D341Med (cell line): ENCODE measurements at regions not wholly inside any gene's neighbourhood (a gene's known extent, or its start where the extent isn't known, plus 50 kb on each side); places are given as distances from the start of the nearest gene placed in this dataset.

Experiments used
- DNase-seq: peaks from one replicate; pipeline ENCODE4 v3.0.0; 2012; ENCODE audit warnings: low spot score

- no peak for DNase-seq
These were observed 397.3 kb upstream of the MIR17HG start for GRCh38 chr13:90950160-90950559.

- no peak for DNase-seq
These were observed 395.8 kb upstream of the MIR17HG start for GRCh38 chr13:90951663-90952062.

- no peak for DNase-seq
These were observed 395.2 kb upstream of the MIR17HG start for GRCh38 chr13:90952326-90952725.

- no peak for DNase-seq
These were observed 392.8 kb upstream of the MIR17HG start for GRCh38 chr13:90954605-90955195.

- no peak for DNase-seq
These were observed 391.5 kb upstream of the MIR17HG start for GRCh38 chr13:90956031-90956430.

- no peak for DNase-seq
These were observed 388.6 kb upstream of the MIR17HG start for GRCh38 chr13:90958866-90959265.

- peak; percentile 67 for DNase-seq
These were observed 379.2 kb upstream of the MIR17HG start for GRCh38 chr13:90968166-90968904.

- no peak for DNase-seq
These were observed 373.1 kb upstream of the MIR17HG start for GRCh38 chr13:90974249-90974975.

GRCh38 chr13:90979059-90979458, 368.4 kb upstream of the MIR17HG start:
- DNase-seq = no peak

- no peak for DNase-seq
These were observed 362.7 kb upstream of the MIR17HG start for GRCh38 chr13:90984756-90985155.

GRCh38 chr13:90995001-90995400, 352.5 kb upstream of the MIR17HG start:
- no peak for DNase-seq

- no peak for DNase-seq
These were observed 351.9 kb upstream of the MIR17HG start for GRCh38 chr13:90995614-90996013.

GRCh38 chr13:90997951-90998350, 349.5 kb upstream of the MIR17HG start:
- peak; percentile 61 for DNase-seq

GRCh38 chr13:90999401-90999800, 348.1 kb upstream of the MIR17HG start:
- no peak for DNase-seq

GRCh38 chr13:91001371-91001770, 346.1 kb upstream of the MIR17HG start:
- DNase-seq = no peak

GRCh38 chr13:91014696-91015095, 332.8 kb upstream of the MIR17HG start:
- no peak for DNase-seq

GRCh38 chr13:91017031-91017668, 330.3 kb upstream of the MIR17HG start:
- DNase-seq = peak; percentile 73

GRCh38 chr13:91017669-91018053, 329.8 kb upstream of the MIR17HG start:
- DNase-seq = no peak

GRCh38 chr13:91020461-91021034, 326.9 kb upstream of the MIR17HG start:
- DNase-seq = no peak

- no peak for DNase-seq
These were observed 323.2 kb upstream of the MIR17HG start for GRCh38 chr13:91024157-91024792.

GRCh38 chr13:91025442-91025841, 322.0 kb upstream of the MIR17HG start:
- no peak for DNase-seq

- no peak for DNase-seq
These were observed 316.0 kb upstream of the MIR17HG start for GRCh38 chr13:91031508-91031907.
